ENCODE measurements at regions not wholly inside any gene's neighbourhood (a gene's known extent, or its start where the extent isn't known, plus 50 kb on each side); places are given as distances from the start of the nearest gene placed in this dataset.

DNA sequence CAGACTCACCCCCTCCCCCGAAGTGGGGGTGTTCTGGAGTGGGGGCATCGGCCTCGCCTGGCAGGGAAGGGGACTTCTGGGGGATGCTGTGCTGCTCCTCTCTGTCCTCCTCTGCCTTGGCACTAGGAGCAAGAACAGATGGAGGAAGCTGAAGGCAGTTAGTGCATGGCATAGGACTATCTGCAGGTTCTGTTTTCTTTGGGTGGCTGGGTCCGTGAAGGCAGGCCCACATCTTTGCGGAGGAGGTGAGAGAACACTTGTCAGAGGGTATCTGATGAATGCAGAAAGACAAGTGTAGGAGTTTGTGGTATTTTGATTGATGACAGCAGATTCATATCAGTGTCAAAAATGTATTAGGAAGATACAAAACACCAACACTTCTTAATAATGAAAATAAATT lies 411.4 kb downstream of the TSN start (continued):
- no peak for TF ChIP-seq SP2 (IDR thresholded peaks at IDR 0.05; ENCODE audit: low read length)
- no peak for TF ChIP-seq SUZ12 (IDR thresholded peaks at IDR 0.05; ENCODE audit: low read length)
